NCI-H748 (cell line): ENCODE measurements at regions not wholly inside any gene's neighbourhood (a gene's known extent, or its start where the extent isn't known, plus 50 kb on each side); places are given as distances from the start of the nearest gene placed in this dataset.
A peak's percentile ranks its signal among the peaks of the same experiment; 100 is the strongest.
"Not testable (repeated sequence)": the region's sequence is repeated elsewhere in the genome, so short reads cannot be mapped to it uniquely, and the experiment has no call there.

Source experiments
- DNase-seq: peaks from one replicate; lab custom pipeline; 2025; ENCODE audit not compliant: unreplicated experiment; lab: John Stamatoyannopoulos, UW

- DNase-seq, result no peak
Measured at GRCh38 chr6:132199343-132199742, 201.9 kb downstream of the MOXD1 start.

- DNase-seq, result no peak
Measured at GRCh38 chr6:132198896-132199295, 202.4 kb downstream of the MOXD1 start.

GRCh38 chr6:132198040-132198439 is 203.2 kb downstream of the MOXD1 start:
- DNase-seq, result no peak

- no peak for DNase-seq
Measured at GRCh38 chr6:132194529-132194928, 206.7 kb downstream of the MOXD1 start.

- DNase-seq, result no peak
Measured at GRCh38 chr6:132192631-132193030, 208.6 kb downstream of the MOXD1 start.

- no peak for DNase-seq
Measured at GRCh38 chr6:132190815-132191175, 210.5 kb downstream of the MOXD1 start.

GRCh38 chr6:132190097-132190814 is 211.0 kb downstream of the MOXD1 start:
- no peak for DNase-seq

GRCh38 chr6:132188556-132189264 is 212.6 kb downstream of the MOXD1 start:
- no peak for DNase-seq

- DNase-seq, result no peak
Measured at GRCh38 chr6:132187816-132188215, 213.5 kb downstream of the MOXD1 start.

- not testable (repeated sequence) for DNase-seq
Measured at GRCh38 chr6:132184966-132185365, 216.3 kb downstream of the MOXD1 start.

GRCh38 chr6:132179955-132180354 is 221.3 kb downstream of the MOXD1 start:
- no peak for DNase-seq

- DNase-seq, result no peak
Measured at GRCh38 chr6:132174919-132175318, 223.7 kb upstream of the CCN2 start.

GRCh38 chr6:132168961-132169360 is 217.8 kb upstream of the CCN2 start:
- no peak for DNase-seq

- DNase-seq, result peak; percentile 3
Measured at GRCh38 chr6:132167929-132168892, 217.0 kb upstream of the CCN2 start.

GRCh38 chr6:132166526-132167051 is 215.4 kb upstream of the CCN2 start:
- DNase-seq, result no peak

- DNase-seq, result no peak
Measured at GRCh38 chr6:132165677-132166076, 214.5 kb upstream of the CCN2 start.

- peak; percentile 3 for DNase-seq
Measured at GRCh38 chr6:132161283-132161682, 210.1 kb upstream of the CCN2 start.

GRCh38 chr6:132153221-132153898 is 202.2 kb upstream of the CCN2 start:
- DNase-seq, result no peak

- no peak for DNase-seq
Measured at GRCh38 chr6:132147530-132148011, 196.4 kb upstream of the CCN2 start.

- no peak for DNase-seq
Measured at GRCh38 chr6:132144456-132144855, 193.3 kb upstream of the CCN2 start.

- no peak for DNase-seq
Measured at GRCh38 chr6:132143258-132143657, 192.1 kb upstream of the CCN2 start.
